ENCODE measurements at regions not wholly inside any gene's neighbourhood (a gene's known extent, or its start where the extent isn't known, plus 50 kb on each side); places are given as distances from the start of the nearest gene placed in this dataset.

- no peak overlapping the region for H3K27ac ChIP-seq (ENCODE audit: low read length)
- H3K4me2 ChIP-seq (ENCODE audit: low read depth, low read length, poor library complexity, severe bottlenecking) = no peak overlapping the region
- H3K27me3 ChIP-seq (ENCODE audit: low read length) = no peaks in the 10 kb centered on the region
- no peaks in the 10 kb centered on the region for H3K36me3 ChIP-seq (ENCODE audit: insufficient read depth, low read length)
- no peaks in the 10 kb centered on the region for H3K79me2 ChIP-seq (ENCODE audit: low read length)
- no peak overlapping the region for H3K4me3 ChIP-seq (ENCODE audit: low read length)
- no peaks in the 10 kb centered on the region for H3K4me1 ChIP-seq (ENCODE audit: low read length)
- H2AFZ ChIP-seq (ENCODE audit: low read length) = no peak overlapping the region
- no peak for DNase-seq
- H3K9ac ChIP-seq (ENCODE audit: low read length) = no peak overlapping the region
- no peaks in the 10 kb centered on the region for H3K9me2 ChIP-seq (replicated peaks; ENCODE audit: insufficient read depth, low read length)
- H3K9me3 ChIP-seq (ENCODE audit: low read length) = no peaks in the 10 kb centered on the region
- no peaks in the 10 kb centered on the region for H4K20me1 ChIP-seq (ENCODE audit: insufficient read depth, low read depth, low read length)
Measured at GRCh38 chr7:12820777-12821176, 133.3 kb downstream of the ARL4A start.

GRCh38 chr7:12821746-12822145 is 134.3 kb downstream of the ARL4A start:
- Histone ChIP-seq H4K20me1 (ENCODE audit: insufficient read depth, low read depth, low read length) (no peaks in the 10 kb centered on the region), H3K27me3 (ENCODE audit: low read length) (no peaks in the 10 kb centered on the region), H3K4me2 (ENCODE audit: low read depth, low read length, poor library complexity, severe bottlenecking) (no peak overlapping the region), H3K79me2 (ENCODE audit: low read length) (no peaks in the 10 kb centered on the region), H3K9me3 (ENCODE audit: low read length) (no peaks in the 10 kb centered on the region), H2AFZ (ENCODE audit: low read length) (no peak overlapping the region), H3K36me3 (ENCODE audit: insufficient read depth, low read length) (no peaks in the 10 kb centered on the region), H3K4me3 (ENCODE audit: low read length) (no peak overlapping the region), H3K4me1 (ENCODE audit: low read length) (no peaks in the 10 kb centered on the region), H3K9me2 (replicated peaks; ENCODE audit: insufficient read depth, low read length) (no peaks in the 10 kb centered on the region), H3K27ac (ENCODE audit: low read length) (no peak overlapping the region), H3K9ac (ENCODE audit: low read length) (no peak overlapping the region)
- no peak for DNase-seq

- H3K4me1 ChIP-seq (ENCODE audit: low read length) = no peaks in the 10 kb centered on the region
- H3K9me2 ChIP-seq (replicated peaks; ENCODE audit: insufficient read depth, low read length) = no peaks in the 10 kb centered on the region
- no peak overlapping the region for H3K9ac ChIP-seq (ENCODE audit: low read length)
- no peaks in the 10 kb centered on the region for H3K36me3 ChIP-seq (ENCODE audit: insufficient read depth, low read length)
- no peak for DNase-seq
- no peak overlapping the region for H2AFZ ChIP-seq (ENCODE audit: low read length)
- no peak overlapping the region for H3K4me2 ChIP-seq (ENCODE audit: low read depth, low read length, poor library complexity, severe bottlenecking)
- H3K27ac ChIP-seq (ENCODE audit: low read length) = no peak overlapping the region
- no peaks in the 10 kb centered on the region for H3K79me2 ChIP-seq (ENCODE audit: low read length)
- no peaks in the 10 kb centered on the region for H4K20me1 ChIP-seq (ENCODE audit: insufficient read depth, low read depth, low read length)
- no peaks in the 10 kb centered on the region for H3K27me3 ChIP-seq (ENCODE audit: low read length)
- no peaks in the 10 kb centered on the region for H3K9me3 ChIP-seq (ENCODE audit: low read length)
- H3K4me3 ChIP-seq (ENCODE audit: low read length) = no peak overlapping the region
Measured at GRCh38 chr7:12826079-12826478, 138.6 kb downstream of the ARL4A start.

- Histone ChIP-seq H3K9me2 (replicated peaks; ENCODE audit: insufficient read depth, low read length) (no peaks in the 10 kb centered on the region), H3K9me3 (ENCODE audit: low read length) (no peaks in the 10 kb centered on the region), H3K9ac (ENCODE audit: low read length) (no peak overlapping the region), H3K4me1 (ENCODE audit: low read length) (no peaks in the 10 kb centered on the region), H3K4me3 (ENCODE audit: low read length) (no peak overlapping the region), H2AFZ (ENCODE audit: low read length) (no peak overlapping the region), H3K36me3 (ENCODE audit: insufficient read depth, low read length) (no peaks in the 10 kb centered on the region), H4K20me1 (ENCODE audit: insufficient read depth, low read depth, low read length) (no peaks in the 10 kb centered on the region), H3K27me3 (ENCODE audit: low read length) (no peaks in the 10 kb centered on the region), H3K79me2 (ENCODE audit: low read length) (no peaks in the 10 kb centered on the region), H3K4me2 (ENCODE audit: low read depth, low read length, poor library complexity, severe bottlenecking) (no peak overlapping the region), H3K27ac (ENCODE audit: low read length) (no peak overlapping the region)
- no peak for DNase-seq
Measured at GRCh38 chr7:12827219-12827821, 139.9 kb downstream of the ARL4A start.

GRCh38 chr7:12827920-12828319 is 140.5 kb downstream of the ARL4A start:
- Histone ChIP-seq H3K9me2 (replicated peaks; ENCODE audit: insufficient read depth, low read length) (no peaks in the 10 kb centered on the region), H3K27ac (ENCODE audit: low read length) (no peak overlapping the region), H3K4me1 (ENCODE audit: low read length) (no peaks in the 10 kb centered on the region), H4K20me1 (ENCODE audit: insufficient read depth, low read depth, low read length) (no peaks in the 10 kb centered on the region), H3K79me2 (ENCODE audit: low read length) (no peaks in the 10 kb centered on the region), H3K9me3 (ENCODE audit: low read length) (no peaks in the 10 kb centered on the region), H3K36me3 (ENCODE audit: insufficient read depth, low read length) (no peaks in the 10 kb centered on the region), H3K9ac (ENCODE audit: low read length) (no peak overlapping the region), H3K27me3 (ENCODE audit: low read length) (no peaks in the 10 kb centered on the region), H3K4me3 (ENCODE audit: low read length) (no peak overlapping the region), H3K4me2 (ENCODE audit: low read depth, low read length, poor library complexity, severe bottlenecking) (no peak overlapping the region), H2AFZ (ENCODE audit: low read length) (no peak overlapping the region)
- DNase-seq = no peak

GRCh38 chr7:12831024-12831423 is 143.6 kb downstream of the ARL4A start:
- Histone ChIP-seq H3K27ac (ENCODE audit: low read length) (no peak overlapping the region), H3K4me2 (ENCODE audit: low read depth, low read length, poor library complexity, severe bottlenecking) (no peak overlapping the region), H4K20me1 (ENCODE audit: insufficient read depth, low read depth, low read length) (no peaks in the 10 kb centered on the region), H3K4me1 (ENCODE audit: low read length) (no peaks in the 10 kb centered on the region), H3K9me2 (replicated peaks; ENCODE audit: insufficient read depth, low read length) (no peaks in the 10 kb centered on the region), H3K9ac (ENCODE audit: low read length) (no peak overlapping the region), H3K79me2 (ENCODE audit: low read length) (no peaks in the 10 kb centered on the region), H3K9me3 (ENCODE audit: low read length) (no peaks in the 10 kb centered on the region), H3K27me3 (ENCODE audit: low read length) (no peaks in the 10 kb centered on the region), H3K36me3 (ENCODE audit: insufficient read depth, low read length) (no peaks in the 10 kb centered on the region), H3K4me3 (ENCODE audit: low read length) (no peak overlapping the region), H2AFZ (ENCODE audit: low read length) (no peak overlapping the region)
- no peak for DNase-seq

GRCh38 chr7:12833829-12834228 is 146.4 kb downstream of the ARL4A start:
- DNase-seq = no peak
- H4K20me1 ChIP-seq (ENCODE audit: insufficient read depth, low read depth, low read length) = no peaks in the 10 kb centered on the region
- H3K4me1 ChIP-seq (ENCODE audit: low read length) = no peaks in the 10 kb centered on the region
- H2AFZ ChIP-seq (ENCODE audit: low read length) = no peak overlapping the region
- H3K9me2 ChIP-seq (replicated peaks; ENCODE audit: insufficient read depth, low read length) = no peaks in the 10 kb centered on the region
- H3K27ac ChIP-seq (ENCODE audit: low read length) = no peak overlapping the region
- H3K4me3 ChIP-seq (ENCODE audit: low read length) = no peak overlapping the region
- no peaks in the 10 kb centered on the region for H3K9me3 ChIP-seq (ENCODE audit: low read length)
- H3K79me2 ChIP-seq (ENCODE audit: low read length) = no peaks in the 10 kb centered on the region
- H3K36me3 ChIP-seq (ENCODE audit: insufficient read depth, low read length) = no peaks in the 10 kb centered on the region
- H3K27me3 ChIP-seq (ENCODE audit: low read length) = no peaks in the 10 kb centered on the region
- no peak overlapping the region for H3K9ac ChIP-seq (ENCODE audit: low read length)
- H3K4me2 ChIP-seq (ENCODE audit: low read depth, low read length, poor library complexity, severe bottlenecking) = no peak overlapping the region

GRCh38 chr7:12834782-12835181 is 147.3 kb downstream of the ARL4A start:
- no peak overlapping the region for H2AFZ ChIP-seq (ENCODE audit: low read length)
- H3K4me3 ChIP-seq (ENCODE audit: low read length) = no peak overlapping the region
- H3K9ac ChIP-seq (ENCODE audit: low read length) = no peak overlapping the region
- no peaks in the 10 kb centered on the region for H3K9me3 ChIP-seq (ENCODE audit: low read length)
- DNase-seq = no peak
- H3K27me3 ChIP-seq (ENCODE audit: low read length) = no peaks in the 10 kb centered on the region
- no peaks in the 10 kb centered on the region for H3K4me1 ChIP-seq (ENCODE audit: low read length)
- no peak overlapping the region for H3K4me2 ChIP-seq (ENCODE audit: low read depth, low read length, poor library complexity, severe bottlenecking)
- H4K20me1 ChIP-seq (ENCODE audit: insufficient read depth, low read depth, low read length) = no peaks in the 10 kb centered on the region
- H3K36me3 ChIP-seq (ENCODE audit: insufficient read depth, low read length) = no peaks in the 10 kb centered on the region
- no peaks in the 10 kb centered on the region for H3K9me2 ChIP-seq (replicated peaks; ENCODE audit: insufficient read depth, low read length)
- no peak overlapping the region for H3K27ac ChIP-seq (ENCODE audit: low read length)
- no peaks in the 10 kb centered on the region for H3K79me2 ChIP-seq (ENCODE audit: low read length)
